ENCODE measurements at regions not wholly inside any gene's neighbourhood (a gene's known extent, or its start where the extent isn't known, plus 50 kb on each side); places are given as distances from the start of the nearest gene placed in this dataset.
A peak's percentile ranks its signal among the peaks of the same experiment; 100 is the strongest.

DNA sequence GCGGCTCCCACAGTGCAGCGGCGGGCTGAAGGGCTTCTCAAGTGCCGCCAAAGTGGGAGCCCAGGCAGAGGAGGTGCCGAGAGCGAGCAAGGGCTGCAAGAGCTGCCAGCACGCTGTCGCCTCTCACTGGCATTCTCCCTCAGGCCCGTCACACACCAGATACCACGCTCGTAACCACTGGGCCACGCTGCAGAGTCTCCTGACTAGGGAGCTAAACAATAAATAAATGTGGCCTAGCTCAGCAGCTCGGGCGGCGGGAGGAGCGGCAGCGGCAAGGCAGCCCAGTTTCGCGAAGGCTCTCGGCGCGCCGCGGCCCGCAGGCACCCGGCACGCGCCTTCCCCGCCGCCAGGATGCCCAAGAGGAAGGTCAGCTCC lies 55.9 kb upstream of the FAM174B start:
- Histone ChIP-seq H2AFZ (peak overlapping the region; percentile 95), H4K20me1 (replicated peaks; ENCODE audit: insufficient read depth) (no peaks in the 10 kb centered on the region), H3K9me2 (ENCODE audit: insufficient read depth) (no peaks in the 10 kb centered on the region; the same call in 1 of the 2 replicates), H3K79me2 (replicated peaks; ENCODE audit: insufficient read depth) (no peaks in the 10 kb centered on the region), H3F3A (replicated peaks; ENCODE audit: low read depth) (peaks cover 7% of the 10 kb centered on the region; the same call in 1 of the 2 replicates), H3K4me2 (peak overlapping the region; percentile 89), H3K36me3 (ENCODE audit: insufficient read depth) (no peaks in the 10 kb centered on the region), H3K27me3 (ENCODE audit: insufficient read depth) (peaks cover 43% of the 10 kb centered on the region), H3K4me3 (peak overlapping the region; percentile 60), H3K4me1 (ENCODE audit: insufficient read depth) (peaks cover 23% of the 10 kb centered on the region), H3K27ac (ENCODE audit: low read depth) (no peak overlapping the region)
- 0 out of 3 replicates have a peak overlapping the region, but pooled peaks have one; percentile 34 for H3K4me3 Mint-ChIP-seq
- peaks cover 20% of the 10 kb centered on the region for H3K4me1 Mint-ChIP-seq
- H3K36me3 Mint-ChIP-seq (ENCODE audit: low read depth) = no peaks in the 10 kb centered on the region
- H3K27me3 Mint-ChIP-seq (ENCODE audit: insufficient read depth, low read depth, poor library complexity) = peaks cover 13% of the 10 kb centered on the region
- no peak overlapping the region for H3K27ac Mint-ChIP-seq
- TF ChIP-seq STAT1 (IDR thresholded peaks at IDR 0.05; ENCODE audit: unreplicated experiment) (no peak), CREB1 (CRISPR knock-in tag; IDR thresholded peaks at IDR 0.05; ENCODE audit: low read depth) (no peak)
- no peaks in the 10 kb centered on the region; the same call in 2 of the 3 replicates for H3K9me3 Mint-ChIP-seq
- DNase-seq (ENCODE audit: low spot score) = peak; percentile 68
- peak; percentile 27 for ATAC-seq

- peaks cover 6% of the 10 kb centered on the region; the same call in 2 of the 3 replicates for H3K9me3 Mint-ChIP-seq
- Histone ChIP-seq H3F3A (replicated peaks; ENCODE audit: low read depth) (peaks cover 7% of the 10 kb centered on the region; the same call in 1 of the 2 replicates), H3K9me2 (ENCODE audit: insufficient read depth) (peaks cover 3% of the 10 kb centered on the region; the same call in 1 of the 2 replicates), H2AFZ (peak overlapping the region; percentile 89), H3K4me2 (peak overlapping the region; percentile 88), H3K27ac (ENCODE audit: low read depth) (no peak overlapping the region), H3K36me3 (ENCODE audit: insufficient read depth) (no peaks in the 10 kb centered on the region), H3K27me3 (ENCODE audit: insufficient read depth) (peaks cover 43% of the 10 kb centered on the region), H4K20me1 (replicated peaks; ENCODE audit: insufficient read depth) (no peaks in the 10 kb centered on the region), H3K79me2 (replicated peaks; ENCODE audit: insufficient read depth) (no peaks in the 10 kb centered on the region), H3K4me3 (peak overlapping the region; percentile 92), H3K4me1 (ENCODE audit: insufficient read depth) (peaks cover 17% of the 10 kb centered on the region)
- H3K27me3 Mint-ChIP-seq (ENCODE audit: insufficient read depth, low read depth, poor library complexity) = peaks cover 13% of the 10 kb centered on the region
- peak overlapping the region; percentile 75 for H3K4me3 Mint-ChIP-seq
- DNase-seq (ENCODE audit: low spot score) (peak; percentile 80), ATAC-seq (peak; percentile 69)
- TF ChIP-seq EZH2phosphoT487 (IDR thresholded peaks at IDR 0.05; ENCODE audit: unreplicated experiment) = no peak
- no peak for TF ChIP-seq ZNF331 (CRISPR knock-in tag; IDR thresholded peaks at IDR 0.05; ENCODE audit: low read depth)
- no peak for TF ChIP-seq JUNB (IDR thresholded peaks at IDR 0.05; ENCODE audit: unreplicated experiment)
- TF ChIP-seq, protein P1, sequence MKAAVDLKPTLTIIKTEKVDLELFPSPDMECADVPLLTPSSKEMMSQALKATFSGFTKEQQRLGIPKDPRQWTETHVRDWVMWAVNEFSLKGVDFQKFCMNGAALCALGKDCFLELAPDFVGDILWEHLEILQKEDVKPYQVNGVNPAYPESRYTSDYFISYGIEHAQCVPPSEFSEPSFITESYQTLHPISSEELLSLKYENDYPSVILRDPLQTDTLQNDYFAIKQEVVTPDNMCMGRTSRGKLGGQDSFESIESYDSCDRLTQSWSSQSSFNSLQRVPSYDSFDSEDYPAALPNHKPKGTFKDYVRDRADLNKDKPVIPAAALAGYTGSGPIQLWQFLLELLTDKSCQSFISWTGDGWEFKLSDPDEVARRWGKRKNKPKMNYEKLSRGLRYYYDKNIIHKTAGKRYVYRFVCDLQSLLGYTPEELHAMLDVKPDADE (IDR thresholded peaks at IDR 0.05) = no peak
- no peak for TF ChIP-seq STAT1 (IDR thresholded peaks at IDR 0.05; ENCODE audit: unreplicated experiment)
- TF ChIP-seq, protein P2, sequence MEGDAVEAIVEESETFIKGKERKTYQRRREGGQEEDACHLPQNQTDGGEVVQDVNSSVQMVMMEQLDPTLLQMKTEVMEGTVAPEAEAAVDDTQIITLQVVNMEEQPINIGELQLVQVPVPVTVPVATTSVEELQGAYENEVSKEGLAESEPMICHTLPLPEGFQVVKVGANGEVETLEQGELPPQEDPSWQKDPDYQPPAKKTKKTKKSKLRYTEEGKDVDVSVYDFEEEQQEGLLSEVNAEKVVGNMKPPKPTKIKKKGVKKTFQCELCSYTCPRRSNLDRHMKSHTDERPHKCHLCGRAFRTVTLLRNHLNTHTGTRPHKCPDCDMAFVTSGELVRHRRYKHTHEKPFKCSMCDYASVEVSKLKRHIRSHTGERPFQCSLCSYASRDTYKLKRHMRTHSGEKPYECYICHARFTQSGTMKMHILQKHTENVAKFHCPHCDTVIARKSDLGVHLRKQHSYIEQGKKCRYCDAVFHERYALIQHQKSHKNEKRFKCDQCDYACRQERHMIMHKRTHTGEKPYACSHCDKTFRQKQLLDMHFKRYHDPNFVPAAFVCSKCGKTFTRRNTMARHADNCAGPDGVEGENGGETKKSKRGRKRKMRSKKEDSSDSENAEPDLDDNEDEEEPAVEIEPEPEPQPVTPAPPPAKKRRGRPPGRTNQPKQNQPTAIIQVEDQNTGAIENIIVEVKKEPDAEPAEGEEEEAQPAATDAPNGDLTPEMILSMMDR (conservative IDR thresholded peaks at IDR 0.05; ENCODE audit: low read depth in 2 of 2) = 0 out of 4 replicates have a peak, but pooled peaks of 1 of the 2 experiments have one; percentile 4
- no peak for TF ChIP-seq ZNF462 (CRISPR knock-in tag; IDR thresholded peaks at IDR 0.05)
- H3K27ac Mint-ChIP-seq = no peak overlapping the region
- peaks cover 4% of the 10 kb centered on the region; the same call in 1 of the 3 replicates for H3K36me3 Mint-ChIP-seq (ENCODE audit: low read depth)
- H3K4me1 Mint-ChIP-seq = peaks cover 14% of the 10 kb centered on the region
Observed at GRCh38 chr15:92714077-92714476, 58.5 kb upstream of the FAM174B start.

All from GM23338 (cell line).